NCI-H345 (cell line): ENCODE measurements at regions not wholly inside any gene's neighbourhood (a gene's known extent, or its start where the extent isn't known, plus 50 kb on each side); places are given as distances from the start of the nearest gene placed in this dataset.

Source experiments
- DNase-seq: peaks from one replicate; lab custom pipeline; 2025; lab: John Stamatoyannopoulos, UW

DNA sequence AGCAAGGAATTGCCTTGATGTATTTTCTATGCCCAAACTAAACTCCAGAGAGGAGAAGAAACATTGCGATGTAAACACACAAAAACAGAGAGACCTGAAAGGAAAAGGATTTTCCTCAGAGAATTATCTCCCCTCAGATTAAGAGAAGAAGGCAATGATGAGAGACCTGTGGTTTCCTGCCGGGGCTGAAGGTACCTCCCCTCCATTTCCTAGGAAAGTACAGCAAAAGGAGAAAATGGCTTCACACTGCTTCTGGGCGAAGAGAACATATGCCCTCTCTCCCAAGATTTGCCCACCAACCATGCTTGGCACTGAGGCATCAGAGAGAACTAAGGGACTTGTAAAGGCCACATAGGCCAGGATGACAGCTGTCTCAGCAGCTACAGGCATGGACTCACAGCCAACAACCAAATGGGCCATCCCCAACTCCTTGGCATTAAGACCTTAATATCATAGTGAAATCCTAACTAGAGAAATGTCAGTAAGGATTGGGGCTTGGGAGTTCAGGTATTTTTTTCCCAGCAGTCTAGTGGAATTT is 523.0 kb downstream of the PTPRC start:
- DNase-seq, result no peak

DNA sequence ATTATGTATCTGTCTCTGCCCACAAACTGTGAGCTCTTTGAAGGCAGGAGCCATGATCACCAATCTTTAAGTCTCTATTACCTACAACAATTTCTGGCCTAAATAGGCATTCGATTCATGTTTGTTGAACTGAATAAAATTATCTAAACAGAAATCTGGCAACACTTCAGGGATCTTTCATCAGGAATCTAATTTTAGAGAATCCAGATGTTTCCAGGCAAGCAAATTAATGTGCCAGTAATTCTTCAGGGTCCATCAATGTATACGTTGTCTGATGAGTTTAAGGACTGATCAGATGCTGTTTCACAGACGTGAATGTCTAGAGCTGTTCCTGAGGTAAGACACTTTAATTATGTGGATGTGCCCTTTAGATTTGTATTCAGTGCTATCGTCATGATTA is 524.4 kb downstream of the PTPRC start:
- DNase-seq, result no peak

DNA sequence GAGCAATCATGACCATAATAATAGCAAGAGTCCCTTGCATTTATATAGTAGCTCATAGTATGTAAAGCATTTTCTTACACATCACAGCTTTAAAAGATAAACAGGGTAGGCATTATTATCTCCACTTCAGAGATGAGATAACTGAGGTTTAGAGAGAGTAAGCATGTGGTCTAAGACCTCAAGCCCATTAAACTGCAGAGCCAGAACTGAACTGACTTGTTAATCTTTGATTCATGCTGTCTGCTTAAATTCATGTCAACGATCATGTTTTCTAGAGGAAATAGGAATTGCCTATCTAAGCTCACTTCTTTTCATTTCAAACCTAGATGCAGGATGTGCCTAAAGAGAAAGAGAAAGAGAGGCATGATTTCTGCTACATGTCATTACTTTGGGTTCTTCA is 524.8 kb downstream of the PTPRC start:
- no peak for DNase-seq

DNA sequence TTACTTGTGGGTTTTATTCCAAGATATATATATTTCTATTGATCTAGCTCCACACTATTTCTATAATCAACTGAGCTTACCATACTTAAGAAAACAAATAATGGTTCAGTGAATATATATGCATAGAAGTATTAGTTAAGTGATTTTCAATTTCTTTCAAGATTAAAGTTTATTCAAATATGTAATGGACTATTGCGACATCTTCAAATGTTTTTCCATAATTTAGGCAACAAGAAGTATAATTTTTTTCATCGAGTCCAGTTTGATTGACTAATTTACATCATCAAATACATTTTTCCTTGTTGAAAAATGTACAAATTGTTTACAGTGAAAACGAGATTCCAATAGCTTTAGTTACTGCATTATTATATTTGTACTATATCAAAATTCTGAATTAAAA is 528.6 kb downstream of the PTPRC start:
- no peak for DNase-seq

DNA sequence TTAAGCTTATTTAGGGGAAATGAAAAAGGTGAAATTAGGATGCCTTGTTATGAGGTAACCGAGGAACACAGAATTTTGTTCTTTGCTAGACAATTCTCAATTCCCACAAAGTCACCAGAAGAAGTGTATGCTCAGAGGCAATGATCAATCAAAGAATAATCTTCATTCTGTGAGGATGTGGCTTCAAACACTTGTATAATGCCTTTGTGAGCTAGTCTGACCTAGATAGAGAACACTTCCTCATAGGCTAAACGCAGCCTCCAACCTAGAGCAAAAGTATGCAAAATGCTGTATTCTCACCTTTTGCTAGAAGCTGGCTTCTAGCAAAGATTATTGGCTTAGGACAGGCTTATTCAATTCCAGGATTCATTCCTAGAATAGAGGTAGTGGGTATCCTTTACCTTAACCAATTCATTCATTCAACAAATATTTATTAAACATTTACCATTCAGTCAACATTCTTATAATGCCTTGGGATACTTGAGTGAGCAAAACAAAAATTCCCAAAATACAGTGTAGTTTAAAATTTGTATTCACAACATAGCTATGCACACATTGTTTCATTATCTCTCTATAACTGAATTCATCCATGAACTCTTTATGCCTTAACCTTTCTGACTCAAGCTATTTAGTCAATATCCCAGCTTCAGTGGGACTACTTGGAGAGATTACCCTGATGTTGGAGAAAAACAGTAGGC is 530.2 kb downstream of the PTPRC start:
- no peak for DNase-seq

DNA sequence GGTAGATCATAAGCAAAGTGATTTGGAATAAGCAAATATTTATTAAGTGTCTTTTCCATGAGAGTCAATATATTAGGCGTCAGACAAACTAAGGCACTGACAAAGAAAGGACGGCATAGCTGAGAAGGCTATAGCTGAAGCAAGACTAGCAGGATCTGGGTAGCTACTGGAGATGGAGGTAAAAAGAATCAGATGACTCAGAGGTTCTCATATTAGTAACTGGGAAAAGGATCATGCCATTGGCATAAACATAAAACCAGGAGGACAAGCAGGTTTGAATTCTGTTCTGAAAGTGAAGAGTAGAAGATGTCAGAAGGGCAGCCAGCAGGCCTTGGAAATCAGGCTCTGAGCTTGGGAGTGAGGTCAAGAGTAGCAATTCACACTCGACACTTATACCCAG is 531.9 kb downstream of the PTPRC start:
- no peak for DNase-seq

DNA sequence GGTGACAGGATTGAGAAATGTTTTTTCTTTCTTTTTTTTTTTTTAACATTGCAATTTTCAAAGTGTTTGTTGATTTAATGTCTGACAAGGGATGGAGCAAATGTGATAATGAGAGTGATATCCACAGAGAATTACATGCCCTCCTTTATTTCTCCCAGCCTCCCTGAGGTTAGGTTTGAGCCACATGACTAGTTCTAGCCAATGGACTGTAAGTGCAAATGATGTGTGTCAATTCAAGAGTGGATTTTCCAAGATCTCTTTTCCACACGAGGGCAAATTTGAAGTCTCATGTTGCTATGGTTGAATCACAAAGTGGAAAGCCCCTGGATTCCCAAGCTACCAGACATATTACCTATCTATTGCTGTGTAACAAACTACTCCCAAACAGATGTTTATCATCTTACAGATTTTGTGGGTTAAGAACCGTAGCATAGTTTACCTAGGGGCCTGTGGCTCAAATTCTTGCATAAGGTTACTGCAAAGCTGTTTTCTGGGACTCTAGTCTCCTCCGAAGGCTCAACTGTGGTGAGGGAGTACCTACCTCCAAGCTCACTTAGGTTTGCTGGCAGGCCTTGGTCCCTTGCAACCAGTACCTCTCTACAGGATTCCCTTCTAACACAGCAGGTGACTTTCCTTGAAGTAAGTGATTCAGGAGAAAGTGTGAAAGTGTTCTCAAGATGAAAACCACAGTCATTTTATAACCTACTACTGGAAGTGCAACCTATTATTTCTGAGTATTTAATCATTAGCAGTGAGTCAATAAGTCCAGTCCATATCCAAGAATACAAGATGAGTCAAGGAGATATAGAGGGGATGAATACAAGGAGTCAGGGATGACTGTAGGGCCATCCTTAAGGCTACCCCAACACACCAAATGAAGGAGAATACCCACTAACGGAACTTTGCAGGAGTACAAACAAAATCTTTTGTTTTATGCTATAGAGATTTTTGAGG is 533.6 kb downstream of the PTPRC start:
- DNase-seq, result no peak

DNA sequence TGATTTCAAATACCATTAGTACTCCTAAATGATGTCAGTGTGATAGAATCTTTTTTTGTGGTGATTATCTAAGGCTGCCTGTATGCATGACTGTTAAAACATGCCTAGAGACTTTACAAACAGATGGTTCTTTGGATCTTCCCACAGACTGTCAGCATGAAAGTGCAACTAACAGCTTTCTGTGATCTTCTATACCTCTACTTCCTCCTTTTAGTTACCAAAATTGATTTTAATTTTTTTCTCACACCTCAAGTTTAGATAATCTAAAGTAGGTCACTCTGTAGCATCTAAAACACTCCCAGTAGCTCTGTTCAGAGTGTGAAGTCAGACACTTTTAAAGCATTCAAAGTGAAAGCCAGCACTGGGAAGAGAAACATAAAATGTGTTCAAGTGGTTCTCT is 534.5 kb downstream of the PTPRC start:
- DNase-seq, result no peak

DNA sequence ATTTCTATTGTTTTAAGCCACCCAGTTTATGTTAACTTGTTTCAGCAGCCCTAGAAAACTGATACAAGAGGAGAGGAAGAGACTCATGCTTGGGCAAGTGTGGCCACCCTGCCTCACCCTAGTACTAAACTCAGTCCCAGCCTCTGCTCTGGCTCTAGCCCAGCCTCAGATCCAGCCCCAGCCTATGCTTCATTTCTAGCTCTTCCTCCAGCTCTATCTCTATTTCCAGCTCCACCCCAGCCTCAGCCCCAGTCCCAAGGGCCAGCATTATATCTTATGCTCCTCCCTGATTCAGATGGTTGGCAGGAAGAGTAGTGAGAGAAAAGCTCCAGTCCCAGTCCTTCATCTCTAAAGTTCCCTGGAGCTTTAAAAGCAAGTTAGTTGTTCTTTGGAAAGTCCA is 535.5 kb downstream of the PTPRC start:
- no peak for DNase-seq

DNA sequence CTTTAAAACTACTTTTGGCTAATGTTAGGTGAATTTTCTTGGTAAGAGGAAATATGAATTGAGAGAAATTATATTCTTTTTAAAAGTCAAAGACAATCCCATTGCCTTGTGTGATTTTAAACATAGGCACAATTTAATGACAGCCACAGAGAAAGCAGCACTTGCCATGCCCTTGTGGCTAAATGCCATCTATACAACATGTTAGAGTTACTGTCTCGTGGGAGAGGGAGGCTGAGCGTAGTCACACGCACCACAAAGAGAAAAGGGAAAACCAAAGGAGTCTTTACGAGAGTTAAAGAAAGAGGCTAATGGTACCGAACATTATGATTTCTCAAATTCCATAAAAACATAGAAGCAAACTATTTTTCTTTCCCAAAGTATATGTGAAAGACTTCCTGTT is 537.9 kb downstream of the PTPRC start:
- no peak for DNase-seq

DNA sequence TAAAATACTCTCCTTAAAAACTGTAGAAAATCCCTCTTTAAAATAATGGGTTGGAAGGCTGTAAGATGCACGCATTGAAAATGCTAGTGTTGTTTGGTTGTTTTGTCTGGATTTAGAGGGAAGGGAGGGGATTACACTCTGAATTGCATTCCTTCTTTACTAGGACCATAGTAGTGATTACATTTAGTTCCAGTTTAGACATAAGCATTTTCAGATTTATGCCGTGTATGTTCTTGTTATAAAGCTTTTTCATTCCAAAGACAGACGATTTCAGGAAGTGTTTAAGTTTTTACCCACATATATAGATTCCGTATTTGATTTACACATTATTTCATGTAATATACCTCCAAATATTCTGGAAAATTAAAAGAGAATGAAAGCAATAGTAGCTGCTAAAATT is 538.4 kb downstream of the PTPRC start:
- no peak for DNase-seq

DNA sequence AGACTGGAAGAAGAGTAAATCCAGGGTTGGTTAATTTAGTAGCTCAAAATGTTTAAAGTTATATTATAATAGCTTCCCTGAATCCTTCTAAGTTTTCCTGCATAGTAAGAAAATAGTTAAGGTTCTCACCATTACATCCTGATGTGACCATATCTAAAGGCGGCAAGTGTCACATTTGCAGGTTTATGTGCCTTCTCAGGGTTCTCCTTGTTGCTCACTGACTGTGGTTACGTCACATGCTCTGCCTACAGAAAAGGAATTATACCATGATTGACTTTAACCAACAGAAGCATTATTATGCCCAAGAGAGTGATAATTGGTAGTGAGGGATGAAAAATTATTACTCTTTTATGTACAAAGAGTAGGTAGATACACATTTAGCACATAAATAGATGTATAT is 539.8 kb downstream of the PTPRC start:
- no peak for DNase-seq

DNA sequence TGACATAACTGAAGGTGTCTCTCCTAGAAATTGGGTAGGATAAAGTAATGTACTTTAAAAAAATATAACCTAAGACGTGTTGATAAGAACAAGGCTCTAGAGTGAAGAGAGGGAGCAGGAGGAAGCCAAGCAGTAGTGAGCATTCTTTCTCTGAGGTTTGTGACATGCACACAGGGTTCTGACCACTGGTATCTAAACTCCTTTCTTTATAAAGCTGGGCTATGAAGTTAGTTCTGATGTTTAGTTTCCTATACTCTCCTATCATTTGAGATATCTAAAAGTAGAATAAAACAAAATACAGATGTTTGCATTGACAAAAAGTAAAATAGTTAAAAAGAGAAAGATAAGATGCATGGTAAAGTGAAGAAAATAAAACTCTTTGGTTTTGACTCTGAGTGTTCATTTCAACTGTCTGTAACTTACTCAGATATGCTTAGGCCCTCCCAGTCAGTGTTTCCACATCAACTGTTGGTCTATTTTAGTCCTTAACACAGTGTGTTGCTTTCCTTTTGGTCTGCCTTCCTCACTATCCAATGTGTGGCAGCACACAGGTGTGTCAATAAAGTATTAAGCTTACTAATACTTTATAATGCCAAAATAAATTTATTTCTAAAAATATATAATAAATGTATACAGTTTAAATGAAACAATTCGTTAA is 543.5 kb downstream of the PTPRC start:
- DNase-seq, result no peak

DNA sequence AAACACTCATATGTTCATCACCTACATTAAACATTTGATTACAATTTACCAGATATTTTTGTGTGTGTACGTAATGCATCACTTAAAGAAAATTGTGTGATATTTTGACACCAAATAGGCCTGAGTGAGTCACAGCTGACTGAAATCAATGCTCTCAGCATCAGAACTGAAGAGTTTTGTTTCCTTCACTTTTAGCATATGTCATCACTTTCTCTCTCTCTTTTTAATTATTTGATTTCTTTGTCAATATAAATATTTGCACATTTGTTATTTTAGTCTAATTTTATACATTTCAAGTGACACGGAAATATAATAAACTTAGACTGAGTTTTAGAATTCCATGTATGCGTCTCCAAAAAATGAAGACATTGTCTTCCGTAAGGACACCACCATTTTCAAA is 545.3 kb downstream of the PTPRC start:
- no peak for DNase-seq

DNA sequence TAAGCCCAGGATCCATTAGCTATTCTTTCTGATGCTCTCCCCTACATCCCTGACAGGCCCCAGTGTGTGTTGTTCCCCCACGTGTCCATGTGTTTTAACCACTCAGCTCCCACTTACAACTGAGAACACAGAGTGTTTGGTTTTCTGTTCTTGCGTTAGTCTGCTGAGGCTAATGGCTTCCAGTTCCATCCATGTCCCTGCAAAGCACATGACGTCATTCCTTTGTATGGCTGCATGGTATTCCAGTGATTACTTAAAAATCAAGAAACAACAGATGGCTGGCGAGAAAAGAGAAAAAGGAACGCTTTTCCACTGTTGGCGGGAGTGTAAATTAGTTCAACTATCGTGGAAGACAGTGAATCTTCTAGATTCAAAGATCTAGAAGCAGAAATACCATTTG is 556.0 kb downstream of the PTPRC start:
- DNase-seq, result no peak

DNA sequence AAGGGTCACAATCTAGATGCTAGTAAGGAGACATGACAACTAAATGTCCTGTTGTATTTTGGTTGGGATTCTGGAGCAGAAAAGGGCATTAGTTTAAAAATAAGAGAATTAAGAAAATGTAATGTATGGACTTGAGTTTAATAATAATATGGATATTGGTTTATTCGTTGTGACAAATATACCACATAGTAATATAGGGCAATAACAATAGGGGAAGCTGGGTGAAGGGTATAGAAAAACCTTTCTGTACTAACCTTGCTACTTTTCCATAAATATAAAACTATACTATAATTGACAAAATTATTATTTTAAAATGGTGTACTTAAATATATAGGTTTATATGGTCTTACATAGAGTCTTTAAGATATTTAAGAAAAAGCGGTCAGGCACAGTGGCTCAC is 558.9 kb downstream of the PTPRC start:
- DNase-seq, result no peak

DNA sequence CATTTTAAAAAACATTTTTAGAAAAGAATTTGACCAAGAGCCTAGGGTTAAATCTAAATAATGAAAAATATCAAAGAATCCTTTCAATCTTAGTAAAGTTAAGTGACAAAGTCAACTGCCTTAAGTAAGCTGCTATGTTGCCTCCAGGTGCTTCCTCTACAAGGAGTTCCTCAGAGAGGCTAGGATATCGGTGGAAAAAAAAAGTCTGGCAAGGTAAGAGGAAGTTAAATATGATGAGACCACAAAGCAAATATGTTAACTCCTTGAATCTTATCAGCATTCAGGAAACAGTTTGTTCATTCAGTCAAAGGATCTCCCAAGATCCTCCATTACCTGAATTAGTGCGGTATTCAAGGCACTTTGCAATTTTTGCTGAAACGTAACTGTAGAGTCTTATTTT is 563.5 kb downstream of the PTPRC start:
- DNase-seq, result no peak

DNA sequence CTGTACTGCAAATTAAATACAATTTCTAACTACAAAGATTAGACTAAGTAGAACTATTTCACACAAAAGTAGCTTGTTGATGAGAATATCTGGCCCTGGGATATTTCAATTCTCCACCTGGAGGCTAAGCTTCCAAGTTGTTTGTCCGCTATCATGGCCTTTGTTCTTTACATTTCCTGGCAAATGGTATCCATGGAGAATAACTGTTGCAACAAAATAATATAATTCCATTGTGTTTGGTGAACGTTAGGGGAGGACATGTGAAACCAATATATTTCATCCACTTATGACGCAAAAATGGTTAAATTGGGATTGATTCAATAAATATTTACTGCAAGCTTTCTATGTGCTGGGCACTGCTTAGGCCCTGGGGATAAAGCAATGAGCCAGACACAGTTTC is 565.4 kb downstream of the PTPRC start:
- DNase-seq, result no peak

DNA sequence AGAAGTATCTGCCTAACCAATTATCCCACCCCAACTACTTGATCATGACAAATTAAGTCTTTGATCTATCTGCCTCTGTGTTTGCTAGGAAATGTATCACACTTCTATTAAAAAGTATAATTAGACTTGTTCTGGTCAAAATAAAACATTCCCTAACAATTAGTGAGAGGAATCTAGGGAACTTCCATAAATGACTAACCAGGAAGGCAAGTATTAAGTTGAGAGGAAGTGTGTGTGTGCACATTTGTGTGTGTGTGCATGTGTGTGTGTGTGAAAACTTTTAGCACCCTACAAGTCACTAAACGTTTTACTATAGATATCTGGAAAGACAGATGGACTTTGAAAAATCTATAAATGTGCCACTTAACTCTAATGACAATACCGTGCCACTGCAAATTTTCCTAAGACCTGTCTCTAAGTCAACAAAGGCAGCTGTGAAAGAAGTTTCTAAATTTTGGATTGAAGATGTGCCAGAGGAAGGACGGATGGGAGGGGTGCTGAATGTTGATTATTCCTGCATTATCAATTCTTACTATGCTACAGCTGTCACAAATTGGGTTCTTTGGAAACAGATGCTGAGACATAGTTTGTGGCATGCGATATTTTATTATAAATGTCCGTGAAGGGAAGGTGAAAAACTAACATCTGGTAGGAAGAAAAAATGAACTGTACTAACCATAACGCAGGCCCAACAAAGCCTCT is 567.1 kb downstream of the PTPRC start:
- no peak for DNase-seq

DNA sequence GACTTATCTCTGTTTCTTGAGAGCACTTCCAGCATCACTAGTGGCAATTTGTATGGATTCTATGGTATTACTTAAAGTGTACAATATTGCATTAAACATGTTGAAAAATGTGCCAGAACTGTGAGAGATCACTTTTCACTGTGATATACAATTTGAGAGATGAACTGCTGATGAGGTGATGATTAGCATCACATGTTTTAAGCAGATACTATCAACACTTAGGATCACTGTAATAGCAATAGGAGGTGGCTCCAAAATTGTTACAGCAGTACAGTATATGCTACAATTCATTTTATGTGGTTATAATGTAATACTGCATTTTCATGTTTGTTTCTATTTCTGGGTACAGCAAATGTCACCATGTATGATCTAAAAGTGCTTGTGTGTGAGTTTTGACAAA is 570.0 kb downstream of the PTPRC start:
- no peak for DNase-seq

DNA sequence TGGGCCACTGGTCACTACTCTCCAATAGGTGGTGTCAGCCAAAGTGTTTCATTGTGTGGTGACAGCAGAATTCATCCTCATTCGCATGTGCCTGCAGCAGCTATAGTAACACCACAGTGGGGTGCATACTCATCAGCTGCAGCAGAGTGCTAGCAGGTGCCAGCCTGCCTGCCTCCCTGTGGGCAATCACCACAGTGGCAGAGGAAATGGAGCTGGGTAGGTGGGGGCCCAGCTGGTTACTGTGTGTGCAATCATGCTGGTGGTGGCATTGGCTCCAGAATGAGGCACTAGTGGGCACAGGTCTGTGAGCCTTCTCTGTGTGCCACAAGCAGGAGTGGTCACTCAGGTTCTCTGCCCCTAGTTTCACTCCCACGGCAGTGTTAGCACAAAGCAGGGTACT is 579.2 kb downstream of the PTPRC start:
- peak; percentile 88 for DNase-seq

DNA sequence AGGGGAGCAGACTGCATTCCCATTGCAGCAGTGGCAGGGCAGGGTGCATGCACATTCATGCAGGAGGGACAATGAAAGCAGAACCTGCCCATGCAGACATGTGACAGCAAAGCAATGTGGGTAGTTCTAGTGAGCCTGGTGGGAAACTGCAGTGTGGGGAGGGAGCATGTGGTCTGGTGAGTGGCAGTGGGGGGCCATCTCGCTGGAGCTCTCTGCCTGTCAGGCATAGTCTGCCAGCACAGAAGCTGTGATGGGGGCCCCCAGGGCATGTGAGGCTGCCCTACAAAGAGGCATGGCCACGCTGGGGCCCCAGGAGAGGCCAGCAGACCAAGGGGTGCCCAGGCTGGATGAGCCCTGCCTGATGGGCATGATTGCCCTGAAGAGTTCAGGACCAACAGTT is 579.7 kb downstream of the PTPRC start:
- DNase-seq, result no peak
